Neural progenitor cell (in vitro differentiated cells): ENCODE measurements at regions not wholly inside any gene's neighbourhood (a gene's known extent, or its start where the extent isn't known, plus 50 kb on each side); places are given as distances from the start of the nearest gene placed in this dataset.

Experiments
- CTCF ChIP-seq: fragments of 200-600 bp; sonication (generic); IDR thresholded peaks from 2 replicates; pipeline ENCODE4 v1.5.1; 2017; ENCODE audit warnings: antibody characterized with exemption, mild to moderate bottlenecking
- EZH2phosphoT487 ChIP-seq: fragments of 200-600 bp; sonication (generic); IDR thresholded peaks from 2 replicates; pipeline ENCODE4 v1.6.1; 2017; ENCODE audit warnings: antibody characterized with exemption

DNA sequence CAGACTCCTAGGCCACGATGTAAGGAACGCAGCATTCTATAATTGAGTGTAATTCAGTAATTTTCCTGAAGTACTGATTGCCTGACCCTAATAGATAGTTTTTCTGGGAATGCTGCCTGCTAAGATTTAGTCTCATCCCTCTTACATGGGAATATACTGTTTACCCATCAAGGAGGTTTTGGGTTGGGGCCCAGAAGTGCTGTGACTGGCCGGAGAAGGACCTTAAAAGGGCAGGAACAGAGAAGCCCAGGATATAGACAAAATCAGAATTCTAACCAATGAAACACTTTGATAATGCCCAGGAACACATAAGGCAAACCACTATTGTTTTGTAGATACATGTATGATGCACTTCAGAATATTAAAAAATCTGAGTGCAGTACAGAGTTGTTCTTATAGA, 111.6 kb downstream of the RGS2 start:
- TF ChIP-seq CTCF (no peak), EZH2phosphoT487 (no peak)
